ENCODE measurements at regions not wholly inside any gene's neighbourhood (a gene's known extent, or its start where the extent isn't known, plus 50 kb on each side); places are given as distances from the start of the nearest gene placed in this dataset.

- TF ChIP-seq, protein P1, sequence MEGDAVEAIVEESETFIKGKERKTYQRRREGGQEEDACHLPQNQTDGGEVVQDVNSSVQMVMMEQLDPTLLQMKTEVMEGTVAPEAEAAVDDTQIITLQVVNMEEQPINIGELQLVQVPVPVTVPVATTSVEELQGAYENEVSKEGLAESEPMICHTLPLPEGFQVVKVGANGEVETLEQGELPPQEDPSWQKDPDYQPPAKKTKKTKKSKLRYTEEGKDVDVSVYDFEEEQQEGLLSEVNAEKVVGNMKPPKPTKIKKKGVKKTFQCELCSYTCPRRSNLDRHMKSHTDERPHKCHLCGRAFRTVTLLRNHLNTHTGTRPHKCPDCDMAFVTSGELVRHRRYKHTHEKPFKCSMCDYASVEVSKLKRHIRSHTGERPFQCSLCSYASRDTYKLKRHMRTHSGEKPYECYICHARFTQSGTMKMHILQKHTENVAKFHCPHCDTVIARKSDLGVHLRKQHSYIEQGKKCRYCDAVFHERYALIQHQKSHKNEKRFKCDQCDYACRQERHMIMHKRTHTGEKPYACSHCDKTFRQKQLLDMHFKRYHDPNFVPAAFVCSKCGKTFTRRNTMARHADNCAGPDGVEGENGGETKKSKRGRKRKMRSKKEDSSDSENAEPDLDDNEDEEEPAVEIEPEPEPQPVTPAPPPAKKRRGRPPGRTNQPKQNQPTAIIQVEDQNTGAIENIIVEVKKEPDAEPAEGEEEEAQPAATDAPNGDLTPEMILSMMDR (IDR thresholded peaks at IDR 0.05), result no peak
- TF ChIP-seq POLR2AphosphoS5 (IDR thresholded peaks at IDR 0.05), result no peak
- TF ChIP-seq POLR2A (IDR thresholded peaks at IDR 0.05), result no peak
- TF ChIP-seq EP300 (IDR thresholded peaks at IDR 0.05), result no peak
These were observed 56.6 kb upstream of the EPCAM start for GRCh38 chr2:47312491-47312850.

Measured in stomach (tissue), 4 donors.